H9 (cell line): ENCODE measurements at regions not wholly inside any gene's neighbourhood (a gene's known extent, or its start where the extent isn't known, plus 50 kb on each side); places are given as distances from the start of the nearest gene placed in this dataset.

ENCODE experiments used
- DNase-seq: peaks from one replicate; pipeline ENCODE4 v3.0.0-alpha.2; 2017
- H2AFZ ChIP-seq: one replicate; pipeline ENCODE4 v1.6.1; 2013; ENCODE audit warnings: mild to moderate bottlenecking, low read length, control low read depth, moderate library complexity
- H2AK5ac ChIP-seq: 2 replicates; pipeline ENCODE4 v1.6.1; 2013; ENCODE audit warnings: low read length, control low read depth, mixed read lengths; ENCODE audit not compliant: insufficient read length
- H2BK120ac ChIP-seq: one replicate; pipeline ENCODE4 v1.6.1; 2013; ENCODE audit warnings: low read depth, mild to moderate bottlenecking, low read length, control low read depth, inconsistent platforms; ENCODE audit not compliant: poor library complexity, severe bottlenecking
- H2BK12ac ChIP-seq: 2 replicates; pipeline ENCODE4 v1.6.1; 2013; ENCODE audit warnings: low read length, control low read depth, mixed read lengths, low read depth; ENCODE audit not compliant: insufficient read length
- H2BK15ac ChIP-seq: 2 replicates; pipeline ENCODE4 v1.6.1; 2013; ENCODE audit warnings: low read depth, low read length, control low read depth
- H2BK20ac ChIP-seq: one replicate; pipeline ENCODE4 v1.6.1; 2013; ENCODE audit warnings: low read depth, mild to moderate bottlenecking, low read length, control low read depth, inconsistent platforms; ENCODE audit not compliant: poor library complexity, severe bottlenecking
- H2BK5ac ChIP-seq: 2 replicates; pipeline ENCODE4 v1.6.1; 2013; ENCODE audit warnings: low read length, control low read depth, mixed read lengths; ENCODE audit not compliant: insufficient read length
- H3K14ac ChIP-seq: 2 replicates; pipeline ENCODE4 v1.6.1; 2013; ENCODE audit warnings: low read length, control low read depth; ENCODE audit not compliant: insufficient read depth
- H3K18ac ChIP-seq: 2 replicates; pipeline ENCODE4 v1.6.1; 2013; ENCODE audit warnings: low read depth, mild to moderate bottlenecking, mixed read lengths, low read length, control low read depth; ENCODE audit not compliant: insufficient read length
- H3K23ac ChIP-seq: 2 replicates; pipeline ENCODE4 v1.6.1; 2013; ENCODE audit warnings: low read length, control low read depth, mixed read lengths, low read depth; ENCODE audit not compliant: insufficient read length
- H3K23me2 ChIP-seq: 2 replicates; pipeline ENCODE4 v1.6.1; 2013; ENCODE audit warnings: low read depth, mild to moderate bottlenecking, mixed read lengths, low read length, control low read depth; ENCODE audit not compliant: insufficient read length, poor library complexity, severe bottlenecking
- H3K27ac ChIP-seq: 2 replicates; pipeline ENCODE4 v1.5.1; 2013; ENCODE audit warnings: low read length, control low read depth, mixed read lengths, low read depth; ENCODE audit not compliant: insufficient read length
- H3K27me3 ChIP-seq: 2 replicates; pipeline ENCODE4 v1.6.1; 2013; ENCODE audit warnings: low read length, control low read depth, inconsistent platforms; ENCODE audit not compliant: insufficient read depth
- H3K4ac ChIP-seq: 2 replicates; pipeline ENCODE4 v1.6.1; 2013; ENCODE audit warnings: low read depth, mild to moderate bottlenecking, control low read depth, inconsistent platforms, low read length, moderate library complexity
- H3K4me1 ChIP-seq: 2 replicates; pipeline ENCODE4 v1.6.1; 2013; ENCODE audit warnings: low read length, control low read depth, inconsistent platforms; ENCODE audit not compliant: insufficient read depth
- H3K4me2 ChIP-seq: 2 replicates; pipeline ENCODE4 v1.6.1; 2013; ENCODE audit warnings: low read length, control low read depth, mixed read lengths; ENCODE audit not compliant: insufficient read length, insufficient read depth
- H3K56ac ChIP-seq: 2 replicates; pipeline ENCODE4 v1.6.1; 2013; ENCODE audit warnings: low read depth, mild to moderate bottlenecking, mixed read lengths, low read length, control low read depth; ENCODE audit not compliant: insufficient read length
- H3K79me1 ChIP-seq: 2 replicates; pipeline ENCODE4 v1.6.1; 2013; ENCODE audit warnings: low read depth, mild to moderate bottlenecking, moderate library complexity, low read length, control low read depth, inconsistent platforms; ENCODE audit not compliant: insufficient read depth, poor library complexity, severe bottlenecking
- H3K79me2 ChIP-seq: 2 replicates; pipeline ENCODE4 v1.6.1; 2013; ENCODE audit warnings: low read length, control low read depth, inconsistent platforms; ENCODE audit not compliant: insufficient read depth
- H3K9ac ChIP-seq: 2 replicates; pipeline ENCODE4 v1.6.1; 2013; ENCODE audit warnings: low read length, control low read depth, mixed read lengths; ENCODE audit not compliant: insufficient read length; ENCODE audit errors: extremely low read depth
- H3K9me3 ChIP-seq: one replicate; pipeline ENCODE4 v1.6.1; 2013; ENCODE audit warnings: low read depth, low read length, inconsistent platforms; ENCODE audit not compliant: control insufficient read depth
- H3T11ph ChIP-seq: one replicate; pipeline ENCODE4 v1.6.1; 2013; ENCODE audit warnings: mild to moderate bottlenecking, low read length, control low read depth, inconsistent platforms
- H4K20me1 ChIP-seq: one replicate; pipeline ENCODE4 v1.6.1; 2013; ENCODE audit not compliant: control insufficient read depth, insufficient read length, insufficient read depth
- H4K5ac ChIP-seq: 2 replicates; pipeline ENCODE4 v1.6.1; 2013; ENCODE audit warnings: low read depth, mild to moderate bottlenecking, mixed read lengths, low read length, control low read depth; ENCODE audit not compliant: insufficient read length
- H4K8ac ChIP-seq: replicated peaks from 2 replicates; pipeline ENCODE4 v1.6.1; 2013; ENCODE audit warnings: low read length, control low read depth, mixed read lengths, low read depth; ENCODE audit not compliant: insufficient read length
- H4K91ac ChIP-seq: 2 replicates; pipeline ENCODE4 v1.6.1; 2013; ENCODE audit warnings: low read depth, mild to moderate bottlenecking, moderate library complexity, mixed read lengths, low read length, control low read depth; ENCODE audit not compliant: insufficient read length
- H3K27ac Mint-ChIP-seq, 3 experiments: 2 replicates in 2 of 3; 3 replicates in 1 of 3; pipeline ENCODE4 v1.8.0; 2020 to 2021; ENCODE audit warnings: mixed read lengths in 3 of 3, mild to moderate bottlenecking in 1 of 3, moderate library complexity in 1 of 3
- H3K27me3 Mint-ChIP-seq: 2 replicates; pipeline ENCODE4 v1.8.0; 2021; ENCODE audit warnings: low read depth, mild to moderate bottlenecking, moderate library complexity, mixed read lengths
- H3K36me3 Mint-ChIP-seq, 3 experiments: 2 replicates in 2 of 3; 3 replicates in 1 of 3; pipeline ENCODE4 v1.8.0; 2020 to 2021; ENCODE audit warnings: low read depth in 3 of 3, mixed read lengths in 3 of 3; ENCODE audit not compliant: insufficient read depth in 1 of 3
- H3K4me1 Mint-ChIP-seq, 2 experiments: 2 replicates each; pipeline ENCODE4 v1.8.0; 2020; ENCODE audit warnings: mixed read lengths in 2 of 2
- H3K4me3 Mint-ChIP-seq, 2 experiments: 2 replicates in 1 of 2; 3 replicates in 1 of 2; pipeline ENCODE4 v1.8.0; 2020 to 2021; ENCODE audit warnings: mild to moderate bottlenecking in 2 of 2, mixed read lengths in 2 of 2, moderate library complexity in 1 of 2
- H3K9me3 Mint-ChIP-seq, 2 experiments: 2 replicates in 1 of 2; 3 replicates in 1 of 2; pipeline ENCODE4 v1.8.0; 2020; ENCODE audit warnings: mild to moderate bottlenecking in 2 of 2, mixed read lengths in 2 of 2, moderate library complexity in 1 of 2
- WGBS: extraction: QIAGEN DNeasy Blood & Tissue Kit; methylation state at CpG from one replicate; pipeline ENCODE4 v1.1.7; 2013; ENCODE audit warnings: missing lambda C conversion rate, low lambda C conversion rate, mixed read lengths; ENCODE audit not compliant: insufficient read length; ENCODE audit errors: extremely low coverage; 5-methylcytosine and 5-hydroxymethylcytosine counted together
- TF ChIP-seq, protein P1 (sequence below): fragments of 200-600 bp; sonication (generic); conservative IDR thresholded peaks from 3 replicates; pipeline ENCODE4 v1.8.0; 2021; ENCODE audit warnings: antibody characterized with exemption, mild to moderate bottlenecking

DNA sequence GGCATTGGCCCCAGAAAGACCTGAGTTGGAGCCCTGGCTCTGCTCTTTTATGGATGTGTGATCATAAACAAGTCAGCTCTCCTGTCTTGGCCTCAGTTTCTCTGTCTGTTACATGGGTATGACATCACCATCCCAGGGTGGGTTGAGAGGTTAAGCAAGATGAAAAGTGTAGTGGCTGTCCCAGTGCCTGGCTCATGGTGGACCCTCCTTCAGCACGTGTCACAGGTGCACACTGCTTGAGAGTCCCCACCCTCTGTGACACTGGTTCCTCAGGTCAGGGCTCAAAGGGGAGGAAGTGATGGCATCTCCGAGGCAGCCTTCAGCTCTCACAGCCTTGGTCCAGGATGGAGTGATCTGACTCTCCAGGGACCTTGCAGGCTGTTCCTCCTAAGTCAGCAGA lies 218.4 kb downstream of the HAPSTR1 start:
- Histone ChIP-seq H4K8ac (no peak overlapping the region), H4K91ac (no peak overlapping the region), H3K27ac (no peak overlapping the region), H3K27me3 (no peaks in the 10 kb centered on the region; the same call in 1 of the 2 replicates), H2BK5ac (no peak overlapping the region), H2AK5ac (no peak overlapping the region), H3K4me2 (no peak overlapping the region), H3K79me1 (no peaks in the 10 kb centered on the region), H3K23me2 (no peaks in the 10 kb centered on the region), H3T11ph (no peak overlapping the region), H3K14ac (no peak overlapping the region), H4K5ac (no peak overlapping the region), H3K9me3 (no peaks in the 10 kb centered on the region), H3K4ac (no peak overlapping the region), H3K79me2 (no peaks in the 10 kb centered on the region), H2BK12ac (no peak overlapping the region), H3K23ac (no peak overlapping the region), H2BK120ac (no peak overlapping the region), H3K9ac (no peak overlapping the region), H4K20me1 (no peaks in the 10 kb centered on the region), H3K56ac (no peak overlapping the region), H2BK15ac (no peak overlapping the region), H2BK20ac (no peak overlapping the region), H3K18ac (no peak overlapping the region), H3K4me1 (peaks cover 3% of the 10 kb centered on the region; the same call in 1 of the 2 replicates), H2AFZ (no peak overlapping the region)
- Mint-ChIP-seq H3K36me3 (no peaks in the 10 kb centered on the region; a peak in 1 of 7 replicates), H3K9me3 (0 out of 5 replicates have a peak, but pooled peaks cover 0 to 3% of the 10 kb centered on the region in 2 experiments), H3K27me3 (peaks cover 24% of the 10 kb centered on the region), H3K4me1 (peaks cover 5 to 9% of the 10 kb centered on the region in 2 experiments), H3K27ac (no peak overlapping the region), H3K4me3 (no peak overlapping the region)
- no peak for DNase-seq
- TF ChIP-seq, protein P1, sequence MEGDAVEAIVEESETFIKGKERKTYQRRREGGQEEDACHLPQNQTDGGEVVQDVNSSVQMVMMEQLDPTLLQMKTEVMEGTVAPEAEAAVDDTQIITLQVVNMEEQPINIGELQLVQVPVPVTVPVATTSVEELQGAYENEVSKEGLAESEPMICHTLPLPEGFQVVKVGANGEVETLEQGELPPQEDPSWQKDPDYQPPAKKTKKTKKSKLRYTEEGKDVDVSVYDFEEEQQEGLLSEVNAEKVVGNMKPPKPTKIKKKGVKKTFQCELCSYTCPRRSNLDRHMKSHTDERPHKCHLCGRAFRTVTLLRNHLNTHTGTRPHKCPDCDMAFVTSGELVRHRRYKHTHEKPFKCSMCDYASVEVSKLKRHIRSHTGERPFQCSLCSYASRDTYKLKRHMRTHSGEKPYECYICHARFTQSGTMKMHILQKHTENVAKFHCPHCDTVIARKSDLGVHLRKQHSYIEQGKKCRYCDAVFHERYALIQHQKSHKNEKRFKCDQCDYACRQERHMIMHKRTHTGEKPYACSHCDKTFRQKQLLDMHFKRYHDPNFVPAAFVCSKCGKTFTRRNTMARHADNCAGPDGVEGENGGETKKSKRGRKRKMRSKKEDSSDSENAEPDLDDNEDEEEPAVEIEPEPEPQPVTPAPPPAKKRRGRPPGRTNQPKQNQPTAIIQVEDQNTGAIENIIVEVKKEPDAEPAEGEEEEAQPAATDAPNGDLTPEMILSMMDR = no peak
- no CpG with 5 or more reads among the region's 2 CpGs for WGBS
